GM06990 (cell line): ENCODE measurements at regions not wholly inside any gene's neighbourhood (a gene's known extent, or its start where the extent isn't known, plus 50 kb on each side); places are given as distances from the start of the nearest gene placed in this dataset.
"Not testable (repeated sequence)": the region's sequence is repeated elsewhere in the genome, so short reads cannot be mapped to it uniquely, and the experiment has no call there.

Experiments
- DNase-seq: peaks from one replicate; pipeline ENCODE4 v3.0.0-alpha.2; 2011; ENCODE audit not compliant: insufficient read length; ENCODE audit errors: extremely low read depth
- H3K27me3 ChIP-seq: replicated peaks from 2 replicates; pipeline ENCODE4 v1.6.0; 2011; ENCODE audit warnings: low read length; ENCODE audit not compliant: control insufficient read depth, insufficient read depth
- H3K36me3 ChIP-seq: 2 replicates; pipeline ENCODE4 v1.5.1; 2011; ENCODE audit warnings: low read length; ENCODE audit not compliant: control insufficient read depth, insufficient read depth
- H3K4me3 ChIP-seq: replicated peaks from 2 replicates; pipeline ENCODE4 v1.5.1; 2011; ENCODE audit warnings: low read depth, mild to moderate bottlenecking, control low read depth, low read length
- TF ChIP-seq, protein P1 (sequence below): IDR thresholded peaks from 2 replicates; pipeline ENCODE4 v1.5.1; 2011; ENCODE audit warnings: low read length, control low read depth, mild to moderate bottlenecking, inconsistent platforms; ENCODE audit not compliant: insufficient read depth, poor library complexity, severe bottlenecking

DNA sequence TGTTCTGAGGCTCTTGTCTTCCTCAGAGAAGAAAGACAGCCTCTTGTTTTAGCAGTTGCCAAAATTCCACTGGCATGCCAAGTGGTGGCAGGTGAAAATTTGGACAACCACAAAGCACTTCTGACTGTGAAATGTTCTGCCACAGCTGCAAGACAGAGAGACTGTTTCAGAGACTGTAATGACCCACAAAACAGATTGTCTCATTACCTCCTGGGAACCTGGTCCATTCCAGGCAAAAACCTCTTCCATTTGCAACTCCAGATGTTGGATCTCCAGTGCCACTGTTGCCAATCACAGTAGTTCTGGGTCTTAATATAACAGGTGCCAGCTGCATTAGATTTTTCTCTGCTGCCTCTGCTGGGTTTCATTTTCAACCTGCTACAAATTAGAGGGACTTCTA, 911.5 kb downstream of the UQCRFS1 start:
- Histone ChIP-seq H3K36me3 (no peaks in the 10 kb centered on the region), H3K4me3 (no peak overlapping the region), H3K27me3 (no peaks in the 10 kb centered on the region; the same call in 1 of the 2 replicates)
- no peak for DNase-seq
- TF ChIP-seq, protein P1, sequence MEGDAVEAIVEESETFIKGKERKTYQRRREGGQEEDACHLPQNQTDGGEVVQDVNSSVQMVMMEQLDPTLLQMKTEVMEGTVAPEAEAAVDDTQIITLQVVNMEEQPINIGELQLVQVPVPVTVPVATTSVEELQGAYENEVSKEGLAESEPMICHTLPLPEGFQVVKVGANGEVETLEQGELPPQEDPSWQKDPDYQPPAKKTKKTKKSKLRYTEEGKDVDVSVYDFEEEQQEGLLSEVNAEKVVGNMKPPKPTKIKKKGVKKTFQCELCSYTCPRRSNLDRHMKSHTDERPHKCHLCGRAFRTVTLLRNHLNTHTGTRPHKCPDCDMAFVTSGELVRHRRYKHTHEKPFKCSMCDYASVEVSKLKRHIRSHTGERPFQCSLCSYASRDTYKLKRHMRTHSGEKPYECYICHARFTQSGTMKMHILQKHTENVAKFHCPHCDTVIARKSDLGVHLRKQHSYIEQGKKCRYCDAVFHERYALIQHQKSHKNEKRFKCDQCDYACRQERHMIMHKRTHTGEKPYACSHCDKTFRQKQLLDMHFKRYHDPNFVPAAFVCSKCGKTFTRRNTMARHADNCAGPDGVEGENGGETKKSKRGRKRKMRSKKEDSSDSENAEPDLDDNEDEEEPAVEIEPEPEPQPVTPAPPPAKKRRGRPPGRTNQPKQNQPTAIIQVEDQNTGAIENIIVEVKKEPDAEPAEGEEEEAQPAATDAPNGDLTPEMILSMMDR = no peak

DNA sequence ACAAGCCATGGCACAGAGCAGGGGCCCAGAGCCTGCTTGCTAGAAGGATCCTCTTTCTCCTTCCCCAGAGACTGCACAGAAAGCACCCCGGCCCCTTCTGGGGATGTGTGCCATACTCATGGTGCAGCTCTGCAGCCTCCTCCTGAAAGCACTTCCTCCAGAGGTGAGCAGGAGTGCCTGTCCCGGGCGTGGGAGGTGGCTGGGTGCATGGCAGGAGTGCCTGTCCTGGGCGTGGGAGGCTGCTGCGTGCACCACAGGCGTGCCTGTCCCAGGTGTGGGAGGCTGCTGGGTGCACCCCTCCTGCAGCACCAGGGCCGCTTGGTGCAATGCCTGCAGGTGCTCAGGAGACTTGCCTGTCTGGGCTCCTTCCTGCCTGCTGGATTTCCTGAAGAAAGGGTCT, 913.3 kb downstream of the UQCRFS1 start:
- no peak for DNase-seq
- Histone ChIP-seq H3K4me3 (no peak overlapping the region), H3K36me3 (no peaks in the 10 kb centered on the region), H3K27me3 (no peaks in the 10 kb centered on the region; the same call in 1 of the 2 replicates)
- TF ChIP-seq, protein P1 = no peak

DNA sequence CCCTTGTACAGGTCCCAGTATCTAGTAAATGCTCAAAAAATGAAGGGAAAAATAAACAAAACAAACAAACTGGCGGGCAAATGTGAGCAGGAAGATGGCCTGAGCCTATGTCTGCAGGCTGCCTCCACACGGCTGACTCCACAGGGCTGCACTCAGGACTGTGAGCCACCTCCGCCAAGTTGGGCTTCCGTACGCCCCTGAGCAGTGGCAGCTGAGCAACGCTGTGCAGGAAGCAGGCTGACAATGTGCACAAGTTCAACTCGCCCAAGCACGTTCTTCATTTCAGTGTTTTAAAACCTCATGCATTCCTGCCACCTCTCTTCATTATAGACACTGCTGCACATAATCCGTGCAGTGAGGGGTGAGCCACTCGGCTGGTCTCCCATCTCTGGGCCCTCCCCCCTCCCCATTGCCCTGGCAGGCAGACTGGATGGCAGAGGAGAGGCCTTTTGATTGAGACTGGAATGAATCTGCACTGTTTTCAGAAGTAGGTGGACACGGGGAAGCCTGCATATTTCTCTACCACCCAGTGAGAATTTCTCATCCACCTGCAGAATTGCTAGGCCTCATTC, 915.3 kb downstream of the UQCRFS1 start:
- no peak overlapping the region for H3K4me3 ChIP-seq
- TF ChIP-seq, protein P1 = no peak
- no peaks in the 10 kb centered on the region for H3K36me3 ChIP-seq
- no peaks in the 10 kb centered on the region; the same call in 1 of the 2 replicates for H3K27me3 ChIP-seq
- DNase-seq = no peak

DNA sequence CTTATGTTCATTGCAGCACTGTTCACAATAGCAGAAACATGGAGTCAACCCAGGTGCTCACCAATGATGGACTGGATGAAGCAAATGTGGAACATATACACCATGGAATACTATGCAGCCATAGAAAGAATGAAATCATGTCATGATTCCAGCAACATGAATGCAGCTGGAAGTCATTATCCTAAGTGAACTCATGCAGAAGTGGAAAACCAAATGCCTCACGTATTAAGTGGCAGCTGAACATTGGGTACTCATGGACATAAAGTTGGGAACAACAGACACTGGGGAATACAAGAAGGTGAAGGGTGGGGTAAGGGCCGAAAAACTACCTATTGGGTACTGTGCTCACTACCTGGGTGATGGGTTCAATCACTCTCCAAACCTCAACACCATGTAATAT, 915.9 kb downstream of the UQCRFS1 start:
- no peak for DNase-seq
- H3K4me3 ChIP-seq = no peak overlapping the region
- H3K27me3 ChIP-seq = no peaks in the 10 kb centered on the region; the same call in 1 of the 2 replicates
- TF ChIP-seq, protein P1 = no peak
- H3K36me3 ChIP-seq = no peaks in the 10 kb centered on the region

DNA sequence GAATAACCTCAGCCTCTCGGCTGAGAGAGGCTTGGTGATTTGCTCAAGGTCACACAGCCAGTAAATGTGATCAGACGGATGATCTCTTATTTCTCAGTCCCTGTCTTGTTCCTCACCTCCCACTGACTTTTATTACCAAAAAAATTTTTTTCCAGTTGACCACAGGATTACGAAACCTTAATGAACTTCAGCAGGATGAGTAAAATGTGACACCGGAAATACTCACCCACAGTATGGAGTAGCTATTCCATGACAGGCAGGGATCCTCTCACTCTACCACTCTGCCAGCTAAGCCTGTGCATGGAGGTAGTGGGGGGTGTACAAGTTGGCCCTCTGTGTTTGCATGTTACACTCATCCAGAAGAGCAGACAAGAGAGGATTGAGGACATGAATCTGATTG, 916.4 kb downstream of the UQCRFS1 start:
- TF ChIP-seq, protein P1 = no peak
- no peak for DNase-seq
- H3K27me3 ChIP-seq = no peaks in the 10 kb centered on the region; the same call in 1 of the 2 replicates
- no peak overlapping the region for H3K4me3 ChIP-seq
- H3K36me3 ChIP-seq = no peaks in the 10 kb centered on the region

DNA sequence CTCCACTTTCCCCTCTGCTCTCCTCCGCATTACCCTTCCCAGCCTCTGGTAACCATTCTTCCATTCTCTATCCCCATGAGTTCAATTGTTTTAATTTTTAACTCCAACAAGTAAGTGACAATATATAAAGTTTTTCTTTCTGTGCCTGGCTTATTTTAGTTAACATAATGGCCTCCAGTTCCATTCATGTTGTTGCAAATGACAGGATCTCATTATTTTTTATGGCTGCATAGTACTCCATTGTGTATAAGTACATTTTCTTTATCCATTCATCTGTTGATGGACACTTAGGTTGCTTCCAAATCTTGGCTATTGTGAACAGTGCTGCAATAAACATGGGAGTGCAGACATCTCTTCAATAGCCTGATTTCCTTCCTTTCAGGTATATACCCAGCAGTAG, 918.0 kb downstream of the UQCRFS1 start:
- not testable (repeated sequence) for H3K36me3 ChIP-seq, DNase-seq, H3K4me3 ChIP-seq, H3K27me3 ChIP-seq
